ENCODE measurements at regions not wholly inside any gene's neighbourhood (a gene's known extent, or its start where the extent isn't known, plus 50 kb on each side); places are given as distances from the start of the nearest gene placed in this dataset.

GRCh38 chr4:33722800-33723516 lies 2521.4 kb downstream of the ARAP2 start:
- TF ChIP-seq, protein P1, sequence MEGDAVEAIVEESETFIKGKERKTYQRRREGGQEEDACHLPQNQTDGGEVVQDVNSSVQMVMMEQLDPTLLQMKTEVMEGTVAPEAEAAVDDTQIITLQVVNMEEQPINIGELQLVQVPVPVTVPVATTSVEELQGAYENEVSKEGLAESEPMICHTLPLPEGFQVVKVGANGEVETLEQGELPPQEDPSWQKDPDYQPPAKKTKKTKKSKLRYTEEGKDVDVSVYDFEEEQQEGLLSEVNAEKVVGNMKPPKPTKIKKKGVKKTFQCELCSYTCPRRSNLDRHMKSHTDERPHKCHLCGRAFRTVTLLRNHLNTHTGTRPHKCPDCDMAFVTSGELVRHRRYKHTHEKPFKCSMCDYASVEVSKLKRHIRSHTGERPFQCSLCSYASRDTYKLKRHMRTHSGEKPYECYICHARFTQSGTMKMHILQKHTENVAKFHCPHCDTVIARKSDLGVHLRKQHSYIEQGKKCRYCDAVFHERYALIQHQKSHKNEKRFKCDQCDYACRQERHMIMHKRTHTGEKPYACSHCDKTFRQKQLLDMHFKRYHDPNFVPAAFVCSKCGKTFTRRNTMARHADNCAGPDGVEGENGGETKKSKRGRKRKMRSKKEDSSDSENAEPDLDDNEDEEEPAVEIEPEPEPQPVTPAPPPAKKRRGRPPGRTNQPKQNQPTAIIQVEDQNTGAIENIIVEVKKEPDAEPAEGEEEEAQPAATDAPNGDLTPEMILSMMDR (IDR thresholded peaks at IDR 0.05), result peak in 1 of 4 donors; percentile 14
- TF ChIP-seq POLR2A (IDR thresholded peaks at IDR 0.05), result no peak

Measured in right lobe of liver (tissue), 4 donors.